Progenitor cell of endocrine pancreas (in vitro differentiated cells): ENCODE measurements at regions not wholly inside any gene's neighbourhood (a gene's known extent, or its start where the extent isn't known, plus 50 kb on each side); places are given as distances from the start of the nearest gene placed in this dataset.

Source experiments
- DNase-seq: peaks from one replicate; pipeline ENCODE4 v3.0.0; 2021; ENCODE audit warnings: low spot score; ENCODE audit not compliant: unreplicated experiment
- H3K27ac Mint-ChIP-seq: 2 replicates; pipeline ENCODE4 v1.8.0; 2021; ENCODE audit warnings: mild to moderate bottlenecking, moderate library complexity, mixed read lengths
- H3K27me3 Mint-ChIP-seq: 2 replicates; pipeline ENCODE4 v1.8.0; 2021; ENCODE audit warnings: mixed read lengths
- H3K36me3 Mint-ChIP-seq: 2 replicates; pipeline ENCODE4 v1.8.0; 2022; ENCODE audit warnings: mixed read lengths; ENCODE audit not compliant: insufficient read depth
- H3K4me1 Mint-ChIP-seq: 2 replicates; pipeline ENCODE4 v1.8.0; 2021; ENCODE audit warnings: low read depth, mixed read lengths
- H3K4me3 Mint-ChIP-seq: 2 replicates; pipeline ENCODE4 v1.8.0; 2021; ENCODE audit warnings: low read depth, mild to moderate bottlenecking, moderate library complexity, mixed read lengths
- H3K9me3 Mint-ChIP-seq: 2 replicates; pipeline ENCODE4 v1.8.0; 2021; ENCODE audit warnings: low read depth, mixed read lengths
- CTCF ChIP-seq: fragments of 200-600 bp; sonication (generic); IDR thresholded peaks from one replicate; pipeline ENCODE4 v1.5.0; 2021; ENCODE audit warnings: antibody characterized with exemption, mild to moderate bottlenecking; ENCODE audit not compliant: unreplicated experiment

GRCh38 chr11:101727451-101727850, 143.6 kb upstream of the TRPC6 start:
- no peak for TF ChIP-seq CTCF
- no peaks in the 10 kb centered on the region for H3K27me3 Mint-ChIP-seq
- no peaks in the 10 kb centered on the region for H3K36me3 Mint-ChIP-seq
- no peaks in the 10 kb centered on the region for H3K9me3 Mint-ChIP-seq
- H3K4me3 Mint-ChIP-seq: no peak overlapping the region
- no peaks in the 10 kb centered on the region for H3K4me1 Mint-ChIP-seq
- DNase-seq: no peak
- no peak overlapping the region for H3K27ac Mint-ChIP-seq

- Mint-ChIP-seq H3K4me1 (no peaks in the 10 kb centered on the region), H3K4me3 (no peak overlapping the region), H3K9me3 (no peaks in the 10 kb centered on the region), H3K36me3 (no peaks in the 10 kb centered on the region), H3K27me3 (no peaks in the 10 kb centered on the region), H3K27ac (no peak overlapping the region)
- no peak for DNase-seq
- no peak for TF ChIP-seq CTCF
Observed at GRCh38 chr11:101726988-101727387, 143.2 kb upstream of the TRPC6 start.

GRCh38 chr11:101723371-101723770, 139.6 kb upstream of the TRPC6 start:
- DNase-seq: no peak
- H3K4me3 Mint-ChIP-seq: no peak overlapping the region
- no peaks in the 10 kb centered on the region for H3K4me1 Mint-ChIP-seq
- no peak for TF ChIP-seq CTCF
- no peaks in the 10 kb centered on the region for H3K27me3 Mint-ChIP-seq
- H3K36me3 Mint-ChIP-seq: no peaks in the 10 kb centered on the region
- H3K27ac Mint-ChIP-seq: no peak overlapping the region
- peaks cover 5% of the 10 kb centered on the region for H3K9me3 Mint-ChIP-seq

- Mint-ChIP-seq H3K27me3 (no peaks in the 10 kb centered on the region), H3K9me3 (peaks cover 5% of the 10 kb centered on the region), H3K27ac (no peak overlapping the region), H3K4me3 (no peak overlapping the region), H3K36me3 (no peaks in the 10 kb centered on the region), H3K4me1 (no peaks in the 10 kb centered on the region)
- DNase-seq: no peak
- no peak for TF ChIP-seq CTCF
Observed at GRCh38 chr11:101721270-101721669, 137.5 kb upstream of the TRPC6 start.

- DNase-seq: no peak
- Mint-ChIP-seq H3K27me3 (no peaks in the 10 kb centered on the region), H3K27ac (no peak overlapping the region), H3K36me3 (no peaks in the 10 kb centered on the region), H3K4me1 (no peaks in the 10 kb centered on the region), H3K9me3 (peaks cover 5% of the 10 kb centered on the region), H3K4me3 (no peak overlapping the region)
- TF ChIP-seq CTCF: no peak
Observed at GRCh38 chr11:101718402-101718801, 134.6 kb upstream of the TRPC6 start.

- Mint-ChIP-seq H3K27ac (no peak overlapping the region), H3K4me3 (no peak overlapping the region), H3K9me3 (peaks cover 5% of the 10 kb centered on the region), H3K4me1 (no peaks in the 10 kb centered on the region), H3K27me3 (no peaks in the 10 kb centered on the region), H3K36me3 (no peaks in the 10 kb centered on the region)
- DNase-seq: no peak
- TF ChIP-seq CTCF: no peak
Observed at GRCh38 chr11:101717619-101718018, 133.8 kb upstream of the TRPC6 start.
